HG03064 (cell line): ENCODE measurements at regions not wholly inside any gene's neighbourhood (a gene's known extent, or its start where the extent isn't known, plus 50 kb on each side); places are given as distances from the start of the nearest gene placed in this dataset.
"Not testable (repeated sequence)": the region's sequence is repeated elsewhere in the genome, so short reads cannot be mapped to it uniquely, and the experiment has no call there.

Experiments
- ATAC-seq: cut with Tn5 transposase; IDR thresholded peaks from one replicate; pipeline ENCODE4 v1.9.1; 2021; ENCODE audit warnings: low read depth; ENCODE audit not compliant: unreplicated experiment

- no peak for ATAC-seq
Measured at GRCh38 chr17:14590459-14591250, 289.8 kb downstream of the HS3ST3B1 start.

- ATAC-seq, result no peak
Measured at GRCh38 chr17:14585099-14585498, 284.2 kb downstream of the HS3ST3B1 start.

- no peak for ATAC-seq
Measured at GRCh38 chr17:14582996-14583395, 282.1 kb downstream of the HS3ST3B1 start.

- ATAC-seq, result no peak
Measured at GRCh38 chr17:14581186-14581830, 280.4 kb downstream of the HS3ST3B1 start.

GRCh38 chr17:14580499-14580898 is 279.6 kb downstream of the HS3ST3B1 start:
- ATAC-seq, result no peak

- ATAC-seq, result no peak
Measured at GRCh38 chr17:14579716-14580115, 278.8 kb downstream of the HS3ST3B1 start.

- ATAC-seq, result no peak
Measured at GRCh38 chr17:14575471-14575953, 274.6 kb downstream of the HS3ST3B1 start.

- ATAC-seq, result not testable (repeated sequence)
Measured at GRCh38 chr17:14560325-14560724, 259.4 kb downstream of the HS3ST3B1 start.

- ATAC-seq, result no peak
Measured at GRCh38 chr17:14559264-14560119, 258.6 kb downstream of the HS3ST3B1 start.

GRCh38 chr17:14557480-14557879 is 256.6 kb downstream of the HS3ST3B1 start:
- ATAC-seq, result no peak

GRCh38 chr17:14553847-14554246 is 253.0 kb downstream of the HS3ST3B1 start:
- no peak for ATAC-seq

GRCh38 chr17:14552306-14552705 is 251.4 kb downstream of the HS3ST3B1 start:
- no peak for ATAC-seq

GRCh38 chr17:14547556-14547955 is 246.7 kb downstream of the HS3ST3B1 start:
- ATAC-seq, result no peak

GRCh38 chr17:14547016-14547415 is 246.1 kb downstream of the HS3ST3B1 start:
- no peak for ATAC-seq

GRCh38 chr17:14545156-14545906 is 244.4 kb downstream of the HS3ST3B1 start:
- ATAC-seq, result no peak

GRCh38 chr17:14541714-14542113 is 240.8 kb downstream of the HS3ST3B1 start:
- ATAC-seq, result no peak

GRCh38 chr17:14539801-14540200 is 238.9 kb downstream of the HS3ST3B1 start:
- ATAC-seq, result no peak

- not testable (repeated sequence) for ATAC-seq
Measured at GRCh38 chr17:14532242-14532641, 231.4 kb downstream of the HS3ST3B1 start.

GRCh38 chr17:14525551-14526455 is 224.9 kb downstream of the HS3ST3B1 start:
- no peak for ATAC-seq
